EH (cell line): ENCODE measurements at regions not wholly inside any gene's neighbourhood (a gene's known extent, or its start where the extent isn't known, plus 50 kb on each side); places are given as distances from the start of the nearest gene placed in this dataset.

Source experiments
- DNase-seq: peaks from one replicate; pipeline ENCODE4 v3.0.0-alpha.2; 2015; ENCODE audit warnings: low read depth

DNA sequence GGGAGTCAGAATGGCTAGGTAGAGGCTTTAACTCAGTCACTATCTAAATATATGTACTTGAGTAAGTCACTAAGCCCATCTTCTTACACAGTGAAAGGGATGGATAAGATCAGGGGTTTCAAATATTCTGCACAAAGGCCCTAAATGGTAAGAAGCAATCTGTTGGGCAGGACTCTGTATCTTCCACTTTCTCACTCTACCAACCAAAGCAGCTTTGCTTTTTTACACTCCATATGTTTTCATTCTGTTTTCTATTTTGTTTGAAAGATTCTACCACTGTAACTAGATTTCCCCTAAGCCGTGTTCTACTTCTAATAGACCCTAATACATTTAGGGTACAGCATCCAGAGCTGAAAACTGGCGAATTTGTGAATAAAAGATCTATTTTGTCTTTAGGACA is 477.5 kb upstream of the NMUR2 start:
- DNase-seq: no peak

DNA sequence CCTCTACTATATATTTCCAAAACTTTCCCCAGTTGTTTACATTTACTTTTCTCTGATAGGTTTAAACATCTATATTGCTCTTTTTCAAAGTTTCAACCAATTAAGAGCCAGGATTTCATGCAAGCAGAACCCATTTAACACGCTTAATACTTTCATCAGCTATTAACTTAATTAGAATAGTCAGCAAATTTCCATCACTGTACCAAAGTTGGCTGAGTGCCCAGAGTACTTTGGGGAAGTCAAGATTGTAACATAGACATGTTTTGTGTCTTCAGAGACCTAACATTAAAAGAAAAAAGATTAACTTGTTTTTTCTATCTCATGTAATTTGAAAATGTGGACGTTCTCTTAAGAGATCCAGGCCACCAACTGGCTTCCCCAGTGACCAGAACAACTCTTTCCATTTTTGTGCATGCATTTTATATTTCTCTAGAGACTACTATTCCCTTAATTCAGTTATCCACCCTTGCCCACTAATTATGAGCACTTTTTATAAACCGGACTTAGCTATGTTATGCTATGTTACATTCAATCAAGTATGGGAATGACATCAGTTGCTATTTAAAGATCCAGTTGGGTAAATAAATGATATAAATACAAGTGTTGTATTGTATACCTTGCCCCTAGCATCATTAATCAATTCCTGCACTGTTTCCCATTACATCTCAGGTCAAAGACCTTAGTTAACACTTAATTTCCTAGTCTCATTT is 478.1 kb upstream of the NMUR2 start:
- DNase-seq: no peak

DNA sequence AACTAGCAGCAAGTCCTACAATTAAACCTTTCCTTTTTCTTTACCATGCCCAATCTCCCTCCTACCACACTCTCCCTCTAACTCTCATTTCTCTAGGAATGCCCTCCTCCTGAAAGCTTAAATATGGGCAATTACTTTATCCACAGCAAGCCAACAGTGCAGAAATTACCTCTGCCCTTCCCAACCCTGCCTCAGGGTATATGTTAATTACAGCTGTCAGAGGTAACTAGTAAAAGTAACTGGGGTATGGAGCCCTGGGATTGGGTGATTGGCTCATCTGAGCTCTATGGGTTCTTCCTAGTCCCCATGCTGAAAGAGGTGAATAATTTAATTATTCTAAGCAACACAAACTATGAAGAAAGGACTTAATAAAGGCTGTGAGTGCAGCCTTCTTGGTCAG is 478.9 kb upstream of the NMUR2 start:
- no peak for DNase-seq

DNA sequence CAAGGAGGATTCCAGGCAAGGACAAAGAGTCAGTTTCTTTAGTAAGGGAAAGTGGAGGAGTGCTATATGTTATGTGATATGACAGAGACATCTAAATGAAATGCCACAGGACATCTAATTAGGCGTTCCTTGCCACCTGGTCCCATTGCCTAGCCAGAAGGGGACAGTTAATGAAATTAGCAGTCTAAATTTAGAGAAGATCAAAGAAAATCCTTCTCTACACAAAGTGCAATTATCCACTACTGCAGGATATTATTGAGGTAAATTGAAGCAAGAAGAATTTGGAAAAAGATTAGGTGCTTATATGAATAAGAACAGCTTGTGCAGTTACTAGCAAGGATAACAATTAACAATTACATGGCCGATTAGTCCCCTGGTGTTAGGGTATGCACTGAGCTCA is 495.3 kb upstream of the NMUR2 start:
- no peak for DNase-seq

GRCh38 chr5:152901754-152902153 is 496.7 kb upstream of the NMUR2 start:
- DNase-seq: no peak

GRCh38 chr5:152905286-152905685 is 500.2 kb upstream of the NMUR2 start:
- no peak for DNase-seq

- no peak for DNase-seq
These were observed 502.6 kb upstream of the NMUR2 start for GRCh38 chr5:152907488-152908245.

DNA sequence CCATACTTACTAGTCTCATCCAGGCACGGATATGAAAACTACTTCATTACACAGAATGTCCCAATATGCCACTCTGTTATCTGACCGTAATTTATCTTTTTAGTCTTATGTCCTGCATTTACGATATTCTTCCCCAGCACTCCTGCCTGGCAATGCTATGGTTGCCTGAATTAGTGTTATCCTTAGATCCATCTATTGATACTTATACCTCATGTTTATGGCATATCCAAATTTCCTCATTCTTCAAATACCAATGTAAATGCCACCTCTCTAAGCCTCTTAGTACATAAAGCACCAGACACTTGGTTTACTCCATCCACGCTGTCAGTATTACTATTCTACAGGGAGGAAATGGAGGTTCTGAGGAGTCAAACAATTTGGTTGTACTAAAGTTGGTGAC is 507.8 kb upstream of the NMUR2 start:
- DNase-seq: no peak

GRCh38 chr5:152932621-152933020 is 527.5 kb upstream of the NMUR2 start:
- no peak for DNase-seq

DNA sequence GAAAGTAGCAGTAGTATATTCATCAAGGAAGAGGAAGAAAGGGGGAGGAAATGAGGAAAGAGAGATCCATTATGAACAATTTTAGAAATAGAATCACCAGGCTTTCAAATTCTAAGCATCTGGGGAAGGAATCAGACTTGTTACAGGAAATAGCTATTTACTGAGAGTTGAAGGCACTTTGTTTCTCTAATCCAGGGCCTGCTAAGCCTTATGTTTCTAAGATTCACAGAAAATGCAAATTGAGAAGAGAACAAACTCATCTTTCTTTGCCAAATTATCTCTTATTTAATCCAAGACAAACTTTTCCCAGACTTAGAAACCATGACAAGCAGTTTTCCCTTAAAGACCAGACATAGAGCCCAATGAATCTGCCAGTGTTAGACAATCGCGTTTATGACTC is 528.0 kb upstream of the NMUR2 start:
- DNase-seq: no peak

DNA sequence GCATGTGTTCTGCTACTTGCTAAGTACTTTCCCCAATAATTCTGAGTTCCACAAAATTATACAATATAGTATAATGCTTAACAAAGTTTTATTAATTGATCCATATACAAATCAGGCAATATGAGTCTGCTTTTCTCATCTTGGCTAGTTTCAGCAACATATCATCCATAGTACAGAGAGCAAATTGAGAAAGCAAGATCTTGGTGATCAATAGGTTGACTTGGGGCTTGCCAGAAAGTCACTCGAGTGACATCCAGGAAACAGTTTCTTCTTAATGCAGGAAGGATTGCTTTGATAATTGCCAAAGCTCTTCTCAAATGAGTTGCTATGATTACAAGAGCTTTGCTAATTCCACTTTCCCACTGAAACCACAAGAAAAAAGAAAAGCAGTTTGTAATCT is 533.6 kb upstream of the NMUR2 start:
- no peak for DNase-seq

GRCh38 chr5:152942633-152943336 is 537.7 kb upstream of the NMUR2 start:
- DNase-seq: no peak

DNA sequence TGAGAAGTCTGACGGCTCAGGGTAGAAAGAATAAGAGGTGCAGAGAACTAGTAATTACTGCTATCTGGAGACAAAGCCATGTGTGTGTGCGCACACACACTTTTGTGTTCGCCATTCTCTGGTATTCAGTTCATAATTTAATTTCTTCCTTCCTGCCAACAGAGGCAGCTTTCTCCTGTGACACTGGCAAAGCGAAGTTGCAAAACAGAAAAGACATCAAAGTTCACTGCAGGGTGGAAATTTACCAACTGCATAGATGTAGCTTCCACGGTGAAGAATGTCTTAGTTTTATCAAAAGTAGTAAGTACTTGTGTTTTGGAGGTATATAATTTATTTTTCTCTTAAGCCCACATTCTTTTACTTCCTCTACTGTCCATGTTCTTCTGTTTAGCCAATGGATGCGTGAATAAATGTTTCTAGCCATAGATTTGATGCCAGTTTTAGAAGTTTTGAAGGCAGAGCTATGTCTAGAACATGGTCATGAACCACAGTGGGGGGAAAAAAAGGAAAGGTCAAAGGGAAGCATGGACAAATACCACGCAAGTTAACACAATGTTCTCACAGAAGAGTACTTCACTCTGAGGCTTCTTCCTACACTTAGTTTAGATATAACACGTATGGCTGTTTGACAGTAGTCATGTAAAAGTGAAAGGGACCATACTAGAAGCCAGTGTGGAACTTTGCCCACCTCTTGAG is 536.5 kb upstream of the GRIA1 start:
- no peak for DNase-seq

DNA sequence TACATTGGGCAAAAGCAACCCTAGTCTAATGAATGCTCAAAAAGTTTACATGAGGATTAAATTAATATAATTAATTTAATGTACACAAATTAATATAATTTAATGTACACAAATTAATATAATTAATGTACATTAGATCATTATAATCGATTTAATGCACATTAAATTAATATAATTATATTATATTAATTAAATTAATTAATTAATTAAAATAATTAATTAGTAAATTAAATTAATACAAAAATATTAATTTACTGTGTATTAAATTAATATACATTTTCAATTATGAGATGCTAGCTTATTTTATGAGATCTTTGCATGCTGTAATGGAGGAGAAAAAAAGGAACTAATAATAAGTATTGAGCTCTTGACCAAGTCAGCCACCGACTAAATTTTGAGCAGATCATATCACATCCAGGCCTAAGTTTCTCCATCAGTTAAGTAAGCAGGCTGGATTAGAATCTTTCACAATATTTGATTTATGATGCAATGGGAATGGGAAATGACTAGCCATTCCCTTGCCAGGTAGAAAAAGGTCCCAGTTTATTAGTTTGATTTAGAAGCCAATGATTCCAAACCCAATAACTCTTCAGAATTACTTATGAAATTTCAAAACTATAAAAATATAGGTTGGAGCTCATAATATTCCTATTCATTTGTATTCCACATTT is 533.4 kb upstream of the GRIA1 start:
- no peak for DNase-seq

DNA sequence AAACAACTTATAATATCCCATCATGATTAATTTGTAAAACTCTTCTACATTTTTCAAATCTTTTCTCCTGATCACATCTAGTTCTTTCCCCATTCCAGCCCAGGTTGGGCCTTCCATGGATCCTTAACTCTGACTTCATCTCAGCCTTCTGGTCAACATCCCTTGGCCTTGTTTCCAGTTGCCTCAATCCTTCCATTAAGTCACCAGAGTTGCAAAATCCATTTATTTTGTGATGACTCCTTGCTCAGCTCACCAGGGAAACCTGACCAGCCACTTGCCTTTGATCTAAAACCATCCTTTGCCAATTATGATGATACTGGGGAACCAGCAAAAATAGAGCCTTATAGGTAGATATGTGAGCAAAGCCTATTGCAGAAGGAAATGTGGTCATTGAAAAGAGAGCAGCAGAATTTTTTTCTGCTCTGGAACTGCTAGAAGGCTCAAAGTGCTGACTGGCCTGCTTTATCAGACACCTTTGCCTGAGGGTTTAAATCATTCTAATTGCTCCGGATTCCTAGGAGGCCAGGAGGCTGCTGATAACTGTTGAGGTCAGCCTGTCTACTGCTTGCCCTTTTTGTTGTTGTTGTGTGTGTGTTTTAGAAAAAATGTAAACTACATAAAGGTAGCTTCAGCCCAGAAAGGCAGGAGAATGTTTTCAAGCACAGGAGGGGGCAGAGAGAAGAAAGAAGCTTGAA is 512.2 kb upstream of the GRIA1 start:
- no peak for DNase-seq

DNA sequence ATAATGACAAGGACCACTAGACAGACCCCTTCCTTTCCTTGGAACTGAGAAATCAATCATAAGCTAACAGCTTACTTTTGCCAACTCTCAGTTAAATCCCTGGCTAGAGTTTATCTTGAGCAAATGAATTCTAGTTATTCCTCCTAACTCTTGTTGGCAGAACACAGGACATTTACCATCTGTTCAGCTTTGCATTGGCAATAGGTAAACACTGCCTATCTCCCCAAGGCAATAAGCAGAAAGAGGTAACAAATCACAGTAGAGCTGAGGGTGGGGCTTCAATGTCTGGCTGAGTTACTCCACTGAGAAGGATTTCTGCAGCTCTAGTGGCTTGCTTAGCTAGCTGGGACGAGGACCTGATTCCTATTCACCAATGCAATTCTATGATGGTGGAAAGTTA is 503.3 kb upstream of the GRIA1 start:
- no peak for DNase-seq

DNA sequence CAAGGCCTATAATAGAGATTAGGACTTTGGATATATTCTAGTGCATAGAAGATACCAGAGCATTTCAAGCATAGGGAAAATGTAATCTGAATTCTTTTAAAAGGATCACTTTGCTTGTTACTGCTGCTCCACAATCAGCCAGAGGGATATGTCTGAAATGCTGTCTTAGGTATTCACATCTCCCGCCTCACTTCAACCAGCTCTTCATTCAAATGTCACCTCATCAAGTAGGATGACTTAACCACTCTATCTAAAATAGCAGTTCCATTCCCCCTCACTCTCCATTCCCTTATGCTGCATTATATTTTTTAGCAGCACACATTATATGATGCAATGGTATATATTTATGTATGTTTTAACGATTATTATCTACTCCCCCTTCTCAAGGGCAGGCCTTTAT is 500.3 kb upstream of the GRIA1 start:
- no peak for DNase-seq

DNA sequence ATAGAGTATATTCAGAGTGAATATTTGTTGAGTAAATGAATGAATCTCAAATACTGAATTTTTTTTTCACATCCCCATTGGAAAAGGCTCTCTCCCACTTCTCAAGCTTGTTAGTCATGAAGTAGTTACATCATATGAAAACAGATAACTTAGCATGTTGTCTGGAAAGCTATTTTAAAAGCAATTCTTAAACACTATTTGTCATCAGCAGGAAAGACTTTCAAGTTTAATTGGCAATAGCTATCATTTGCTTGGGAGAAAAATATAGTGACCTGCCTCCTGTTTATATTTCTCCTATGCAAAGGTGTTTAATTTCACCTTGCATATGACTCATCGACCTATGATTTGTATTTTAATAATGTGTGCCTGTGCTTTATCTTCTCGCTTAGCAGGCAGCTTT is 499.8 kb upstream of the GRIA1 start:
- no peak for DNase-seq

GRCh38 chr5:152994033-152994680 is 496.3 kb upstream of the GRIA1 start:
- DNase-seq: no peak

GRCh38 chr5:152995214-152995725 is 495.2 kb upstream of the GRIA1 start:
- DNase-seq: no peak

DNA sequence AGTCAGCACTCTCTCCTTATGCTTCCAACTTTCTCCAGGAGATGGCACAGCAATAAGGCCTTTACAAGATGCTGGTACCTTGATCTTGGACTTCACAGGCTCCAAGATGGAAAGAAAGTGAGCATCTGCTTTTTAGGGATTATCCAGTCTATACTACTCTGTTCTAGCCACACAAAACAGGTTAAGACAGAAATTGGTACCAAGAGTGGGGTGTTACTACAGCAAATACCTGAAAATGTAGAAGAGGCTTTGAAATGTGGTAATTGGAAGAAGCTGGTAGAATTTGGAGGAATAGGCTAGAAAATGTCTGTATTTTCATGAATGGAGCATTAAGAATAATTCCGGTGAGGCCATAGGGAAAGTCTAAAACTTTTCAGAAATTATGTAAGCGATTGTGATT is 484.8 kb upstream of the GRIA1 start:
- no peak for DNase-seq
